SH-SY5Y (cell line): ENCODE measurements at regions not wholly inside any gene's neighbourhood (a gene's known extent, or its start where the extent isn't known, plus 50 kb on each side); places are given as distances from the start of the nearest gene placed in this dataset.

Source experiments
- GATA2 ChIP-seq: IDR thresholded peaks from 2 replicates; pipeline ENCODE4 v1.6.1; 2011; ENCODE audit warnings: mild to moderate bottlenecking, low read depth, low read length
- GATA3 ChIP-seq: IDR thresholded peaks from 2 replicates; pipeline ENCODE4 v1.6.1; 2011; ENCODE audit warnings: low read depth, mild to moderate bottlenecking, low read length, moderate library complexity

DNA sequence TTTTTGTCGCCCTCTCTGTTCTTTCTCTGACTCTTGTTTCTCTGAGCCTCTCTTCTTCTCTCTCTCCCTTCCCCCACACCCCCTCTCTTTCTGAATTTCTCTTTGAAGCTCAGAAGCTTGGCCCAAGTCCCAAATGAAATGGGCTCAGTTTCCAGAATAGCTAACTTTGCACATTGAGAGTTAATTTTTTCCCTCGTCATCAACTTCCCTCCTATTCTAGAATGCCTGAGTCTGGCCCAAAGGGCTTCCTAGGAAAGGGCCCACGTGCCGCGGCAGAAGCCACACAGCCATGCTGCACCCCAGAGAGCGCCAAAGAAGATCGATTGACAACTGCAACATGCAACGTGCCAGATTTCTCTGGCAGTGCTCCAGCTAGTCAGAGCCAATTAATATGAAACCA lies 588.8 kb upstream of the KLF4 start:
- no peak for TF ChIP-seq GATA3
- TF ChIP-seq GATA2: no peak
